ENCODE measurements at regions not wholly inside any gene's neighbourhood (a gene's known extent, or its start where the extent isn't known, plus 50 kb on each side); places are given as distances from the start of the nearest gene placed in this dataset.

DNA sequence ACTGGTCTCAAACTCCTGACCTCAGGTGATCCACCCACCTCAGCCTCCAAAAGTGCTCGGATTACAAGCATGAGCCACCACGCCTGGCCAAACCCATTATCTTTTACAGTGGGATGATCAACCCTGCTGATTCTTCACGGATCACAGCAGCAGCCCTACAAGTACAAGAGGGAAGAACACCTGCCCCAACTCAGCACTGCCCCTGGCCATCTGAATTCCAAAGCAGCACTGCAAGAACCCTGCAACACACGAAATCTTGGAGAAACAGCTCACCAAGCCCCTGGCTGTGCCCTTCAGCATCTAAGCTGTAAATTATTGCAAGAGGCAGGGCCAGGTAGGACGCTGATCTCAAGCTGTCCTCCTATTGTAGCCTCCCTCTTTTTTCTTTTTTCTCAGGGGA lies 54.5 kb upstream of the MC3R start:
- H3K4me1 Mint-ChIP-seq: no peaks in the 10 kb centered on the region
- no peak overlapping the region for H3K4me3 Mint-ChIP-seq
- H3K4me1 ChIP-seq (ENCODE audit: control insufficient read depth in 2 of 2, insufficient read depth in 2 of 2, low read length in 2 of 2): no peaks in the 10 kb centered on the region
- DNase-seq (no peak), ATAC-seq (no peak)
- H3K27ac Mint-ChIP-seq: no peak overlapping the region
- intact Hi-C loops (cut with micrococcal nuclease): no loop called here
- H3K36me3 ChIP-seq (ENCODE audit: control insufficient read depth in 2 of 3, insufficient read depth in 3 of 3, low read length in 3 of 3): no peaks in the 10 kb centered on the region
- H3K4me3 ChIP-seq (ENCODE audit: low read length): no peak overlapping the region
- H3K27ac ChIP-seq (ENCODE audit: low read depth, low read length): no peak overlapping the region
- no peaks in the 10 kb centered on the region for H3K9me3 ChIP-seq (ENCODE audit: control insufficient read depth in 2 of 3, low read length in 3 of 3)
- peaks cover 0 to 10% (median 3%) of the 10 kb centered on the region in 5 donors for H3K27me3 Mint-ChIP-seq
- CTCF ChIA-PET: no interaction called here
- POLR2A ChIA-PET: no interaction called here
- H3K9me3 Mint-ChIP-seq: peaks cover 0 to 13% (median 4%) of the 10 kb centered on the region in 11 donors
- no peaks in the 10 kb centered on the region for H3K27me3 ChIP-seq (ENCODE audit: control insufficient read depth in 2 of 2, insufficient read depth in 2 of 2, low read length in 2 of 2)
- no peaks in the 10 kb centered on the region for H3K36me3 Mint-ChIP-seq

DNA sequence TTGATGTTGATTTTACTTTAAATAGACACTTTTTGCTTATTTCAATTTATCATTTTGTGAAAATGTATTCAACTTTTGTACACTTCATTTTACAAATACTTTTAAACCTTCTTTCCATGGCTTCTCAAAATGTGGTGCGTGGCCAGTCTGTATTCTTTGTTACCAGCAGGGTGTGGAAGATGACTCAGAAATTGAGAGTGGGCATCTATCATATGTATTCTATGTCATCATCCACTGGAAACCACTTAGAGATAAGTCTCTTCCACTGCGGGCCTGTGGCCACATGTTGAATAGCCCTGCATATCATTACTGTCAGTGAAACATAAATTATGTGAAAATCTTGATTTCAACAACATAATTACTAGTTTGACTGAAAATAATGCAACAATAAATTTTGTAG lies 52.6 kb upstream of the MC3R start:
- CTCF ChIA-PET: no interaction called here
- Mint-ChIP-seq H3K4me1 (no peaks in the 10 kb centered on the region), H3K27me3 (peaks cover 0 to 10% (median 3%) of the 10 kb centered on the region in 5 donors), H3K36me3 (peaks cover 0 to 11% (median 0%) of the 10 kb centered on the region in 5 donors), H3K9me3 (peaks cover 7 to 32% (median 21%) of the 10 kb centered on the region in 11 donors), H3K27ac (no peak overlapping the region), H3K4me3 (no peak overlapping the region)
- POLR2A ChIA-PET: no interaction called here
- Histone ChIP-seq H3K27me3 (ENCODE audit: control insufficient read depth in 2 of 2, insufficient read depth in 2 of 2, low read length in 2 of 2) (no peaks in the 10 kb centered on the region), H3K36me3 (ENCODE audit: control insufficient read depth in 2 of 3, insufficient read depth in 3 of 3, low read length in 3 of 3) (no peaks in the 10 kb centered on the region), H3K9me3 (ENCODE audit: control insufficient read depth in 2 of 3, low read length in 3 of 3) (peaks cover 0 to 15% (median 3%) of the 10 kb centered on the region in 3 experiments), H3K4me1 (ENCODE audit: control insufficient read depth in 2 of 2, insufficient read depth in 2 of 2, low read length in 2 of 2) (no peaks in the 10 kb centered on the region), H3K27ac (ENCODE audit: low read depth, low read length) (no peak overlapping the region), H3K4me3 (ENCODE audit: low read length) (no peak overlapping the region)
- DNase-seq (no peak), ATAC-seq (no peak)
- intact Hi-C loops (cut with micrococcal nuclease): no loop called here
